ENCODE measurements at regions not wholly inside any gene's neighbourhood (a gene's known extent, or its start where the extent isn't known, plus 50 kb on each side); places are given as distances from the start of the nearest gene placed in this dataset.

GRCh38 chr21:28508126-28508525, 484.6 kb downstream of the LTN1 start:
- TF ChIP-seq SP1 (IDR thresholded peaks at IDR 0.05) (no peak), BHLHE40 (IDR thresholded peaks at IDR 0.05; ENCODE audit: borderline replicate concordance) (no peak), L3MBTL2 (conservative IDR thresholded peaks at IDR 0.05) (no peak), SUZ12 (IDR thresholded peaks at IDR 0.05) (no peak), ZNF384 (IDR thresholded peaks at IDR 0.05) (no peak), FOXK2 (IDR thresholded peaks at IDR 0.05) (no peak), ELF4 (IDR thresholded peaks at IDR 0.05) (no peak), CTBP1 (IDR thresholded peaks at IDR 0.05; ENCODE audit: borderline replicate concordance) (no peak), NFRKB (IDR thresholded peaks at IDR 0.05) (no peak)

All from HEK293T (cell line).